ENCODE measurements at regions not wholly inside any gene's neighbourhood (a gene's known extent, or its start where the extent isn't known, plus 50 kb on each side); places are given as distances from the start of the nearest gene placed in this dataset.

DNA sequence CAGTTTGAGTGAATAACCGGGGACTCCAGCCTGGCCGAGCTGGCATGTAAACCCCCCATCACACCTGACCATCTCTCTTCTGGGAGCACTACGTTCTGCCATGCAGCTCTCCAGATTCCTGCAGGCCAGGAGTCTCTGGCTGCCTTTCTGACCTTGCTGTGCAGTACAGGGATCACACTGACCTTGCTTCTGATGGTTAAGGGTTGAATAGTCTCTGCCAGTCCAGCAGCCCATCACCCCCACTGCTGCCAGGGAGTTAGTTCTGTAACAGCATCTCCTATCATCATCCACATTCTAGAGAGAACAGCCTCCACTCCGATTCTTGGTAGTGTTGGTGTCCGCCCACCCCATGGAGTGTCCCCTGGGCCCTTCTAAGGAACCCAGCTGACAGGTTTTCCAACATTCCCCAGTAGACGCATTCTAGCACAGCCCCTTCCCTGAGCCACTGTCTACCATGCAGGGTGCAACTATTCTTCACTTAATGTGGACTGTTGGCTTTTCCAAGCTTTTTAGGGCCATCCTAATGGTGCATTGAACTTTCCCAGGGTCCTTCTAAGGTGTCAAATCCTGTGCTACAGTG lies 109.8 kb downstream of the RIPK4 start:
- intact Hi-C loops (cut with DNase I; ENCODE audit: low total_unique reads): no loop called here
- Histone ChIP-seq H3K36me3 (no peaks in the 10 kb centered on the region), H3K4me3 (no peak overlapping the region), H3K4me1 (peaks cover 5 to 55% (median 34%) of the 10 kb centered on the region in 4 donors), H3K27me3 (no peaks in the 10 kb centered on the region), H3K27ac (no peak overlapping the region), H3K9me3 (no peaks in the 10 kb centered on the region)
- TF ChIP-seq, protein P1, sequence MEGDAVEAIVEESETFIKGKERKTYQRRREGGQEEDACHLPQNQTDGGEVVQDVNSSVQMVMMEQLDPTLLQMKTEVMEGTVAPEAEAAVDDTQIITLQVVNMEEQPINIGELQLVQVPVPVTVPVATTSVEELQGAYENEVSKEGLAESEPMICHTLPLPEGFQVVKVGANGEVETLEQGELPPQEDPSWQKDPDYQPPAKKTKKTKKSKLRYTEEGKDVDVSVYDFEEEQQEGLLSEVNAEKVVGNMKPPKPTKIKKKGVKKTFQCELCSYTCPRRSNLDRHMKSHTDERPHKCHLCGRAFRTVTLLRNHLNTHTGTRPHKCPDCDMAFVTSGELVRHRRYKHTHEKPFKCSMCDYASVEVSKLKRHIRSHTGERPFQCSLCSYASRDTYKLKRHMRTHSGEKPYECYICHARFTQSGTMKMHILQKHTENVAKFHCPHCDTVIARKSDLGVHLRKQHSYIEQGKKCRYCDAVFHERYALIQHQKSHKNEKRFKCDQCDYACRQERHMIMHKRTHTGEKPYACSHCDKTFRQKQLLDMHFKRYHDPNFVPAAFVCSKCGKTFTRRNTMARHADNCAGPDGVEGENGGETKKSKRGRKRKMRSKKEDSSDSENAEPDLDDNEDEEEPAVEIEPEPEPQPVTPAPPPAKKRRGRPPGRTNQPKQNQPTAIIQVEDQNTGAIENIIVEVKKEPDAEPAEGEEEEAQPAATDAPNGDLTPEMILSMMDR (IDR thresholded peaks at IDR 0.05): no peak
- peak in 1 of 2 donors; percentile 28 for DNase-seq

DNA sequence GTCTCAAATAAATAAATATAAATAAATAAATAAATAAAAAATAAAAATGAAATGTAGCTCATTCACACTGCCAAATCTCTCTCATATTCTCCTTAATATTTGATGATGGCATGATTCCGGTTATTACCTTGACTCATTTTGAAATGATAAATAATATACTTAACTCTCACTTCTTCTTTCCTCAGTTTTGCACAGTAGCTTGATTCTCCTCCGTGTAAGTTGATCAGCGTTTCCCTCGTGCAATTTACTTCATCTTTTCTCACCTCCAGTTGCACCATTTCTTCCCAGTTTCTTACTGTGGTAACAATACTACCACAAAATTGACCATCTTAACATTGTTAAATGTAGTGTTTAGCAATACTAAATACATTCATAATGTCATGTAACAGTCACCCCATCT lies 111.6 kb downstream of the RIPK4 start:
- DNase-seq: no peak
- Histone ChIP-seq H3K4me3 (no peak overlapping the region), H3K9me3 (no peaks in the 10 kb centered on the region), H3K27ac (no peak overlapping the region), H3K36me3 (no peaks in the 10 kb centered on the region), H3K4me1 (peaks cover 3 to 61% (median 38%) of the 10 kb centered on the region in 4 donors), H3K27me3 (no peaks in the 10 kb centered on the region)
- TF ChIP-seq, protein P1 (IDR thresholded peaks at IDR 0.05): no peak
- intact Hi-C loops (cut with DNase I; ENCODE audit: low total_unique reads): no loop called here

DNA sequence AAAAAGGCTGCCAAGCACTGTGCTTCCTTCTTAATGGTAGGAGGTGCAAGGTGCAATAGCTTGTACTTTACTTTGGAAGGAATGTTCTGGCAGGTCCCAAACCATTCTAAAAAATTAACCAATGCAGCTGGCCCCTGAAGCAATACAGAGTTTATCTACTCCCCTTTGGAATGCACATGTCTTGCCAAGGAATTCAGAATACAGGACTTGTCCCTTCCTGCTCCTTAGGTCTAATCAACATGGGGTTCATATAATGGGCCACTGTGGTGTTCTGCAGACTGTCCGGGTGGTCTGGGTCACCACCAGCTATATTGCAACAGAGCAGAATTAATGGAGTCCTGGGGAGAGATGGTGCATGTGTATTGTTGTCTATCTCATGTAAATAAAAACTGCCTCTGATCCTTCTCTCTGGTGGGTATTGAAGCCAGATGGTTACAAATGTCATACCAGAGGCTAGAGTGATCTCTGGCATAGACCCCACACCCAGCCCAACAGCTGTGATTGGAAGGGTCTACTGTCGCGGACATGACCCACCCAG lies 112.8 kb downstream of the RIPK4 start:
- peak overlapping the region in 1 of 2 donors; percentile 36 for H3K27ac ChIP-seq
- DNase-seq: peak in 1 of 2 donors; percentile 48
- H3K4me3 ChIP-seq: no peak overlapping the region
- no peaks in the 10 kb centered on the region for H3K36me3 ChIP-seq
- no peaks in the 10 kb centered on the region for H3K9me3 ChIP-seq
- intact Hi-C loops (cut with DNase I; ENCODE audit: low total_unique reads): no loop called here
- no peaks in the 10 kb centered on the region for H3K27me3 ChIP-seq
- H3K4me1 ChIP-seq: peaks cover 0 to 51% (median 31%) of the 10 kb centered on the region in 4 donors
- TF ChIP-seq, protein P1 (IDR thresholded peaks at IDR 0.05): no peak

GRCh38 chr21:41653243-41653953 lies 113.5 kb downstream of the RIPK4 start:
- no peaks in the 10 kb centered on the region for H3K36me3 ChIP-seq
- TF ChIP-seq, protein P1 (IDR thresholded peaks at IDR 0.05): no peak
- H3K27me3 ChIP-seq: no peaks in the 10 kb centered on the region
- peak overlapping the region in 1 of 2 donors; percentile 36 for H3K27ac ChIP-seq
- intact Hi-C loops (cut with DNase I; ENCODE audit: low total_unique reads): no loop called here
- H3K4me1 ChIP-seq: peaks cover 0 to 51% (median 36%) of the 10 kb centered on the region in 4 donors
- no peak overlapping the region for H3K4me3 ChIP-seq
- peak in 1 of 2 donors; percentile 65 for DNase-seq
- no peaks in the 10 kb centered on the region for H3K9me3 ChIP-seq

GRCh38 chr21:41651830-41652229 lies 115.0 kb downstream of the RIPK4 start:
- Histone ChIP-seq H3K27me3 (no peaks in the 10 kb centered on the region), H3K36me3 (no peaks in the 10 kb centered on the region), H3K9me3 (no peaks in the 10 kb centered on the region), H3K4me1 (peaks cover 0 to 53% (median 37%) of the 10 kb centered on the region in 4 donors), H3K4me3 (no peak overlapping the region), H3K27ac (peak overlapping the region; percentile 4 to 39)
- intact Hi-C loops (cut with DNase I; ENCODE audit: low total_unique reads): no loop called here
- TF ChIP-seq, protein P1 (IDR thresholded peaks at IDR 0.05): no peak
- peak in 1 of 2 donors; percentile 40 for DNase-seq
